Neural crest cell (in vitro differentiated cells): ENCODE measurements at regions not wholly inside any gene's neighbourhood (a gene's known extent, or its start where the extent isn't known, plus 50 kb on each side); places are given as distances from the start of the nearest gene placed in this dataset.

Source experiments
- DNase-seq: peaks from one replicate; pipeline ENCODE4 v3.0.0; 2021; ENCODE audit warnings: low read depth, mixed read lengths, low spot score
- H3K27ac Mint-ChIP-seq: one replicate; pipeline ENCODE4 v1.8.0; 2021; ENCODE audit warnings: mild to moderate bottlenecking, mixed read lengths; ENCODE audit not compliant: unreplicated experiment
- H3K27me3 Mint-ChIP-seq: 2 replicates; pipeline ENCODE4 v1.8.0; 2021; ENCODE audit warnings: low read depth, mild to moderate bottlenecking, mixed read lengths
- H3K36me3 Mint-ChIP-seq: 2 replicates; pipeline ENCODE4 v1.8.0; 2021; ENCODE audit warnings: low read depth, mild to moderate bottlenecking, mixed read lengths
- H3K4me1 Mint-ChIP-seq: 2 replicates; pipeline ENCODE4 v1.8.0; 2021; ENCODE audit warnings: mixed read lengths
- H3K4me3 Mint-ChIP-seq: one replicate; pipeline ENCODE4 v1.8.0; 2021; ENCODE audit warnings: mild to moderate bottlenecking, mixed read lengths
- H3K9me3 Mint-ChIP-seq: 2 replicates; pipeline ENCODE4 v1.8.0; 2021; ENCODE audit warnings: mixed read lengths
- CTCF ChIP-seq: fragments of 200-600 bp; sonication (generic); conservative IDR thresholded peaks from 2 replicates; pipeline ENCODE4 v1.5.0; 2021; ENCODE audit warnings: antibody characterized with exemption, mild to moderate bottlenecking

- Mint-ChIP-seq H3K4me3 (no peak overlapping the region), H3K27me3 (no peaks in the 10 kb centered on the region), H3K27ac (no peak overlapping the region), H3K4me1 (no peaks in the 10 kb centered on the region), H3K9me3 (peaks cover 13% of the 10 kb centered on the region), H3K36me3 (peaks cover 2% of the 10 kb centered on the region)
- no peak for TF ChIP-seq CTCF
- DNase-seq = no peak
These were observed 514.5 kb upstream of the PTGER4 start for GRCh38 chr5:40165106-40165788.

GRCh38 chr5:40160435-40160834 lies 519.3 kb upstream of the PTGER4 start:
- peaks cover 6% of the 10 kb centered on the region for H3K9me3 Mint-ChIP-seq
- TF ChIP-seq CTCF = no peak
- no peak overlapping the region for H3K27ac Mint-ChIP-seq
- H3K27me3 Mint-ChIP-seq = no peaks in the 10 kb centered on the region
- H3K4me3 Mint-ChIP-seq = no peak overlapping the region
- DNase-seq = no peak
- H3K36me3 Mint-ChIP-seq = no peaks in the 10 kb centered on the region
- no peaks in the 10 kb centered on the region for H3K4me1 Mint-ChIP-seq

GRCh38 chr5:40154194-40154593 lies 525.5 kb upstream of the PTGER4 start:
- no peaks in the 10 kb centered on the region for H3K27me3 Mint-ChIP-seq

GRCh38 chr5:40150896-40151295 lies 528.8 kb upstream of the PTGER4 start:
- Mint-ChIP-seq H3K27me3 (no peaks in the 10 kb centered on the region), H3K9me3 (peaks cover 6% of the 10 kb centered on the region), H3K4me3 (no peak overlapping the region), H3K36me3 (no peaks in the 10 kb centered on the region), H3K4me1 (no peaks in the 10 kb centered on the region), H3K27ac (no peak overlapping the region)
- TF ChIP-seq CTCF = no peak
- no peak for DNase-seq

More at GRCh38 chr5:40154194-40154593, 525.5 kb upstream of the PTGER4 start:
- Mint-ChIP-seq H3K4me1 (no peaks in the 10 kb centered on the region), H3K9me3 (peaks cover 6% of the 10 kb centered on the region), H3K36me3 (no peaks in the 10 kb centered on the region), H3K4me3 (no peak overlapping the region), H3K27ac (no peak overlapping the region)
- no peak for DNase-seq
- TF ChIP-seq CTCF = no peak

- Mint-ChIP-seq H3K4me3 (no peak overlapping the region), H3K27me3 (no peaks in the 10 kb centered on the region), H3K27ac (no peak overlapping the region), H3K9me3 (peaks cover 8% of the 10 kb centered on the region), H3K36me3 (no peaks in the 10 kb centered on the region), H3K4me1 (peaks cover 13% of the 10 kb centered on the region)
- DNase-seq = no peak
- no peak for TF ChIP-seq CTCF
These were observed 537.8 kb upstream of the PTGER4 start for GRCh38 chr5:40141896-40142295.
